ENCODE measurements at regions not wholly inside any gene's neighbourhood (a gene's known extent, or its start where the extent isn't known, plus 50 kb on each side); places are given as distances from the start of the nearest gene placed in this dataset.

DNA sequence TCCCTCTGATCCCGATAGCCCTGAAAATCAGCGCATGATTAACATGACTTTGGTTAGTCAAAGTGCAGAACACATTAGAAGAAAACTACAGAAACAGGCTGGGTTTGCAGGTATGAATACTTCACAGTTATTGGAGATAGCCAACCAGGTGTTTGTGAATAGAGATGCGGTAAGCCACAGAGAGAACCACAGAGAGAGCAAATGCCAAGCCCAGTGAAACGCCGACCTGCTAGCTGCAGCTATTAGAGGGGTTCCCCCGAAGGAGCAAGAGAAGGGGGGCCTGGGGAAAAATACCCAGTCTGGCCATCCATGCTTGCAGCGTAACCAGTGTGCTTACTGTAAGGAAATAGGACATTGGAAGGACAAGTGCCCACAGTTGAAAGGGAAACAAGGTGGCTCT, 523.9 kb upstream of the CNTN3 start:
- Histone ChIP-seq H3K4me1 (ENCODE audit: control insufficient read depth, insufficient read depth, low read length) (no peaks in the 10 kb centered on the region), H3K27me3 (replicated peaks in 1 of 2; ENCODE audit: control insufficient read depth in 2 of 2, insufficient read depth in 2 of 2, low read length in 1 of 2) (no peaks in the 10 kb centered on the region), H3K27ac (ENCODE audit: control insufficient read depth, insufficient read depth) (no peak overlapping the region), H3K4me2 (ENCODE audit: control insufficient read depth, insufficient read depth) (no peak overlapping the region), H3K9me3 (replicated peaks; ENCODE audit: control insufficient read depth, insufficient read depth, low read length) (no peaks in the 10 kb centered on the region; the same call in 1 of the 3 replicates), H2AFZ (ENCODE audit: control insufficient read depth, low read depth, low read length) (no peak overlapping the region), H4K20me1 (ENCODE audit: control insufficient read depth, insufficient read depth) (no peaks in the 10 kb centered on the region), H3K4me3 (no peak overlapping the region), H3K79me2 (ENCODE audit: control insufficient read depth, insufficient read depth, low read length) (no peaks in the 10 kb centered on the region), H3K9ac (ENCODE audit: control insufficient read depth, insufficient read depth, low read length) (no peak overlapping the region), H3K36me3 (ENCODE audit: control insufficient read depth in 2 of 2, insufficient read depth in 2 of 2, low read length in 1 of 2) (no peaks in the 10 kb centered on the region)
- WGBS (ENCODE audit: insufficient coverage, insufficient replicate concordance, low lambda C conversion rate, missing lambda C conversion rate), result 48% methylated on average over 7 of the region's 7 CpGs
- ChIA-PET SMC1A (ENCODE audit: uncharacterized antibody, unreplicated experiment) (no interaction called here), CTCF (interaction anchor here (2.2 to 6.6 kb wide), 3 partner anchors 27 to 34 kb away, joined by 6 to 75 read pairs (median 19); no protein-coding TSS in a partner anchor), POLR2A (no interaction called here), RAD21 (ENCODE audit: unreplicated experiment) (interaction anchor here (6.7 kb wide), 1 partner anchor 31 kb away, joined by 98 read pairs; no protein-coding TSS in a partner anchor)
- DNase-seq (ENCODE audit: low read depth, low spot score), result no peak
- intact Hi-C loops (cut with micrococcal nuclease; ENCODE audit: unreplicated experiment) (no loop called here), in situ Hi-C loops (cut with MboI) (no loop called here)
- TF ChIP-seq NFIC (IDR thresholded peaks at IDR 0.05; ENCODE audit: low read depth, low read length), result no peak
- TF ChIP-seq, protein P1, sequence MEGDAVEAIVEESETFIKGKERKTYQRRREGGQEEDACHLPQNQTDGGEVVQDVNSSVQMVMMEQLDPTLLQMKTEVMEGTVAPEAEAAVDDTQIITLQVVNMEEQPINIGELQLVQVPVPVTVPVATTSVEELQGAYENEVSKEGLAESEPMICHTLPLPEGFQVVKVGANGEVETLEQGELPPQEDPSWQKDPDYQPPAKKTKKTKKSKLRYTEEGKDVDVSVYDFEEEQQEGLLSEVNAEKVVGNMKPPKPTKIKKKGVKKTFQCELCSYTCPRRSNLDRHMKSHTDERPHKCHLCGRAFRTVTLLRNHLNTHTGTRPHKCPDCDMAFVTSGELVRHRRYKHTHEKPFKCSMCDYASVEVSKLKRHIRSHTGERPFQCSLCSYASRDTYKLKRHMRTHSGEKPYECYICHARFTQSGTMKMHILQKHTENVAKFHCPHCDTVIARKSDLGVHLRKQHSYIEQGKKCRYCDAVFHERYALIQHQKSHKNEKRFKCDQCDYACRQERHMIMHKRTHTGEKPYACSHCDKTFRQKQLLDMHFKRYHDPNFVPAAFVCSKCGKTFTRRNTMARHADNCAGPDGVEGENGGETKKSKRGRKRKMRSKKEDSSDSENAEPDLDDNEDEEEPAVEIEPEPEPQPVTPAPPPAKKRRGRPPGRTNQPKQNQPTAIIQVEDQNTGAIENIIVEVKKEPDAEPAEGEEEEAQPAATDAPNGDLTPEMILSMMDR (IDR thresholded peaks at IDR 0.05 in 2 of 3, conservative IDR thresholded peaks at IDR 0.05 in 1 of 3; ENCODE audit: control insufficient read depth in 2 of 3, extremely low read depth in 1 of 3, insufficient read depth in 1 of 3, low read depth in 3 of 3, low read length in 3 of 3), result no peak
- TF ChIP-seq ESRRA (IDR thresholded peaks at IDR 0.05; ENCODE audit: low read length), result no peak
- no peak for TF ChIP-seq ASH2L (IDR thresholded peaks at IDR 0.05; ENCODE audit: borderline replicate concordance, low read depth)
- TF ChIP-seq PAX5 (IDR thresholded peaks at IDR 0.05; ENCODE audit: borderline replicate concordance, low read depth, low read length), result no peak
- no peak for TF ChIP-seq TCF3 (IDR thresholded peaks at IDR 0.05; ENCODE audit: borderline replicate concordance, insufficient read depth, low read depth, low read length)
- TF ChIP-seq HCFC1 (IDR thresholded peaks at IDR 0.05; ENCODE audit: low read length), result no peak
- TF ChIP-seq IKZF2 (IDR thresholded peaks at IDR 0.05), result no peak
- TF ChIP-seq NBN (IDR thresholded peaks at IDR 0.05), result no peak
- no peak for TF ChIP-seq SREBF2 (IDR thresholded peaks at IDR 0.05; ENCODE audit: low read length)
- no peak for TF ChIP-seq HDAC2 (IDR thresholded peaks at IDR 0.05)
- TF ChIP-seq, protein P2, sequence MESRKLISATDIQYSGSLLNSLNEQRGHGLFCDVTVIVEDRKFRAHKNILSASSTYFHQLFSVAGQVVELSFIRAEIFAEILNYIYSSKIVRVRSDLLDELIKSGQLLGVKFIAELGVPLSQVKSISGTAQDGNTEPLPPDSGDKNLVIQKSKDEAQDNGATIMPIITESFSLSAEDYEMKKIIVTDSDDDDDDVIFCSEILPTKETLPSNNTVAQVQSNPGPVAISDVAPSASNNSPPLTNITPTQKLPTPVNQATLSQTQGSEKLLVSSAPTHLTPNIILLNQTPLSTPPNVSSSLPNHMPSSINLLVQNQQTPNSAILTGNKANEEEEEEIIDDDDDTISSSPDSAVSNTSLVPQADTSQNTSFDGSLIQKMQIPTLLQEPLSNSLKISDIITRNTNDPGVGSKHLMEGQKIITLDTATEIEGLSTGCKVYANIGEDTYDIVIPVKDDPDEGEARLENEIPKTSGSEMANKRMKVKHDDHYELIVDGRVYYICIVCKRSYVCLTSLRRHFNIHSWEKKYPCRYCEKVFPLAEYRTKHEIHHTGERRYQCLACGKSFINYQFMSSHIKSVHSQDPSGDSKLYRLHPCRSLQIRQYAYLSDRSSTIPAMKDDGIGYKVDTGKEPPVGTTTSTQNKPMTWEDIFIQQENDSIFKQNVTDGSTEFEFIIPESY (IDR thresholded peaks at IDR 0.05), result no peak
- TF ChIP-seq, protein P3, sequence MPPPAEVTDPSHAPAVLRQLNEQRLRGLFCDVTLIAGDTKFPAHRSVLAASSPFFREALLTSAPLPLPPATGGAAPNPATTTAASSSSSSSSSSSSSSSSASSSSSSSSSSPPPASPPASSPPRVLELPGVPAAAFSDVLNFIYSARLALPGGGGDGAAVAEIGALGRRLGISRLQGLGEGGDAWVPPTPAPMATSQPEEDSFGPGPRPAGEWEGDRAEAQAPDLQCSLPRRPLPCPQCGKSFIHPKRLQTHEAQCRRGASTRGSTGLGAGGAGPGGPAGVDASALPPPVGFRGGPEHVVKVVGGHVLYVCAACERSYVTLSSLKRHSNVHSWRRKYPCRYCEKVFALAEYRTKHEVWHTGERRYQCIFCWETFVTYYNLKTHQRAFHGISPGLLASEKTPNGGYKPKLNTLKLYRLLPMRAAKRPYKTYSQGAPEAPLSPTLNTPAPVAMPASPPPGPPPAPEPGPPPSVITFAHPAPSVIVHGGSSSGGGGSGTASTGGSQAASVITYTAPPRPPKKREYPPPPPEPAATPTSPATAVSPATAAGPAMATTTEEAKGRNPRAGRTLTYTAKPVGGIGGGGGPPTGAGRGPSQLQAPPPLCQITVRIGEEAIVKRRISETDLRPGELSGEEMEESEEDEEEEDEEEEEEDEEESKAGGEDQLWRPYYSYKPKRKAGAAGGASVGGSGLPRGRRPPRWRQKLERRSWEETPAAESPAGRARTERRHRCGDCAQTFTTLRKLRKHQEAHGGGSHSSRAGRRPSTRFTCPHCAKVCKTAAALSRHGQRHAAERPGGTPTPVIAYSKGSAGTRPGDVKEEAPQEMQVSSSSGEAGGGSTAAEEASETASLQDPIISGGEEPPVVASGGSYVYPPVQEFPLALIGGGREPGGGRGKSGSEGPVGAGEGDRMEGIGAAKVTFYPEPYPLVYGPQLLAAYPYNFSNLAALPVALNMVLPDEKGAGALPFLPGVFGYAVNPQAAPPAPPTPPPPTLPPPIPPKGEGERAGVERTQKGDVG (CRISPR knock-in tag; IDR thresholded peaks at IDR 0.05), result no peak
- TF ChIP-seq RB1 (IDR thresholded peaks at IDR 0.05; ENCODE audit: borderline replicate concordance), result no peak
- TF ChIP-seq EZH2 (IDR thresholded peaks at IDR 0.05; ENCODE audit: borderline replicate concordance, control insufficient read depth, low read depth, low read length), result no peak
- no peak for ATAC-seq
- no peak for FAIRE-seq
- BruUV-seq (replicated peaks), result no TSS peak

Data from GM12878 (cell line).